GM18502 (cell line): ENCODE measurements at regions not wholly inside any gene's neighbourhood (a gene's known extent, or its start where the extent isn't known, plus 50 kb on each side); places are given as distances from the start of the nearest gene placed in this dataset.
A peak's percentile ranks its signal among the peaks of the same experiment; 100 is the strongest.

Experiments
- ATAC-seq: cut with Tn5 transposase; IDR thresholded peaks from one replicate; pipeline ENCODE4 v1.9.1; 2021; ENCODE audit warnings: mild to moderate bottlenecking; ENCODE audit not compliant: unreplicated experiment, poor library complexity

- ATAC-seq: no peak
Observed at GRCh38 chr4:175946472-175947116, 119.0 kb upstream of the WDR17 start.

GRCh38 chr4:175947117-175947722, 118.4 kb upstream of the WDR17 start:
- ATAC-seq: peak; percentile 65

GRCh38 chr4:175951794-175952193, 113.8 kb upstream of the WDR17 start:
- ATAC-seq: no peak

GRCh38 chr4:175953116-175953515, 112.5 kb upstream of the WDR17 start:
- ATAC-seq: no peak

DNA sequence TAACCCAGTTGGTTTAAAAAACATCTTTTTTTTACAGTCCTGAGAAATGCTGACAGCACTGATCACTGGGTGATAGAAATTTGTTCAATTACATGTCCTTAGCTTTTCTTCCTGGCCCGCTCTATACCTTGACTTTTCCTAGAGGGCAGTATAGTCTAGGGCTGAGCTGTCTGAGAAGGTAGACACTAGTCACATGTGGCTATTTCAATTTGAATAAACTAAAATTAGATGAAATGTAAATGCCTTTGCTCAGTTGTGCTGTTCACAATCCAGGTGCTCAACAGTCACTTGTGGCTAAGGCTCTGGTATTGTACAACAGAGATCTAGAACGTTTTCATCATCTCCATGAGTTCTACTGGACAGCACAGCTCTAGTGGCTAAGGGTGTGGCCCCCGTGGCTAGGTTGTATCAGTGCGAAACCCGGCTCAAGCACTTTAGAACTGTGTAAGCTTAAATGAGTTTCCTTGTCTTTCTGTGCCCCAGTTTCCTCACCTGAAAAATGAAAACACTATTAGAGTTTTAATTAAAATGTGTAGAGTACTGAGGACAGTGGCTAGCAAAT, 111.6 kb upstream of the WDR17 start:
- ATAC-seq: peak; percentile 93

GRCh38 chr4:175954685-175955084, 111.0 kb upstream of the WDR17 start:
- ATAC-seq: no peak

GRCh38 chr4:175961604-175962003, 104.0 kb upstream of the WDR17 start:
- peak; percentile 82 for ATAC-seq

DNA sequence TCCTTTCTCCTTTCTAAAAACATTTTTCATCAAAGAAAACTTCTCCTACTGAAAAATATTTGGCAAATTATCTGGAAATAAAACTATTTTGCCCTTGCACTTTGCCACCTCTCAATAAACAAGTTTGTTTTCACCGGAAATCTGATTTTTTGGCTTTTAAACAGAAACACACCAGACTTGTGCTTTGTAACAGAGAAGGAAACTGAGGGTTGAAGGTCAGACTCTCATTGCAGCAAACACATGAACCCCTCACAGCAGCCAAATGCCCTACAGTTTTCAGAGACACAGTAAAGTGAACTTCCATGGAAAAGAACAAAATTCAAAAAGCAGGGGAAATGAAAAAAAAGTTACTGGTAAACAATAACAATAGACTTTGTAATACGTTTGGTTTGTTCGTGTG, 95.6 kb upstream of the WDR17 start:
- no peak for ATAC-seq

DNA sequence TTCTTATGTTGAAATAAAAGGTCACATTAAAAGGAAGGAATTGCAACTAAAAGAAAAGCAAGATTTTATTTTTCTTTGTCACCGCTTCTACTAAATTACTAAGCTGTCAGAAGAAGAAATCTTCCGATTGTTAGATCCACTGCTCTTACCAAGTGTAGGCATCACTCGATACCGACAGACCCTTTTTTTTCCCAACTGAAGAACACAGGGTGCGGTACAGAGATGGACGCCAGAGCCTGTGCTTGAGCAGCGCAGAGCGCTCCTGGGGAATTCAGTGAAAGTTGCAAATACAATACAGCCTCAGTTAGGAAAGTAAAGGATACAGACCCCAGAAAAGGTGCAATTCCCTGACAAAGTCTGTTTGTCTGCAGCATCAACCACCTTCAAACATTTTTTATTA, 94.9 kb upstream of the WDR17 start:
- no peak for ATAC-seq

DNA sequence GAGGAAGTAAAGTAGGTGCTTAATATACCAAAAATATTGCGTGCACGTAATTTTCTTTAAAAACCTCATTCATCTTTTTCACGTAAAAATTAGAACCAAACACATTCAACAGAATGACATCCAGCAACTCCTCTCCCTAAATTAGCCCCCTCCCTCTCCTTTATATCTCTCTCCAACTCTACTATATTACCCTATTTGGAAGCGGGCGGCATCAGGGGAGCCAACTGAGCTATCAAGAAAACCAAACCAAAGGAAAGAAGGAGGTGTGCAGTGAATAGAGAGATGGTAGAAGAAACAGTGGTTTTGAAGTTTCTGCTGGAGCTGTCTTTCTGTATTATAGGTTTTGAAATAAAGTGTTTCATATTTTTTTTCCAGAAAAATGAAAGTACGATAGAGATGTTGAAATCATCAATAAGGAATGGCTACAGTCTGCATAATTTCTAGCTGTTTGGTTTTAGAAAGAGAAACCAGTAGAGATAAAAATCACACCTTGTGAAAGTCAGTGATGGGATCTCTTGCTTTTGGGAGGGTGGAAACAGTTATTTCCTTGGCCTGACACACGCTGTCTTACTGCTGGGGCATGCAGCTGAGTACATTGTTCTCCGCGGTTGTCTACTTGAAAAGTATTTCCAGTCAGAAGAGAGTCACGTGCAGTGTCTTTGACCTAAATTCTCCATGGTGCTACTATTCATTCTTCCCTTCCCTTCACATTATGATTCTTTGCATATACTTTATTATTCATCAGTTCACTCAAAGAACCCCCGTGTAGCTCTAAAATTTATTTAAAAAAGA, 94.1 kb upstream of the WDR17 start:
- ATAC-seq: no peak

GRCh38 chr4:175973027-175973923, 92.4 kb upstream of the WDR17 start:
- no peak for ATAC-seq

DNA sequence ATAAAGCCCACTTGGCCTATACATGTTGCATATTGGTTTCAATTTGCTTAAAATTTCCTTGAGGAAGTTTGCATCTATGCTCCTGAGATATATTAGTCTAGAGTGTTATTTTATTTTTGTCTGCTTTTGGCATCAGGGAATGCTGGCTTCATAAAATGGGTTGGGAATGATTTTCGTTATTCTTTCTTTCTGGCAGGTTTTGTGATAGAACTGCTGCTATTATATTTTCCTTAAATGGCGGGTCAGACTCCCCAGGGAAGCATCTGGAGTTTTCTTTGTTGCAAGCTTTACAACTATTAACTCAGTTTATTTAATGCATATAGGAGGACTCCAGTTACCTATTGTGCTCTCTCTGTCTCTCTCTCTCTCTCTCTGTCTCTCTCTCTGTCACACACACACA, 82.0 kb upstream of the WDR17 start:
- no peak for ATAC-seq

DNA sequence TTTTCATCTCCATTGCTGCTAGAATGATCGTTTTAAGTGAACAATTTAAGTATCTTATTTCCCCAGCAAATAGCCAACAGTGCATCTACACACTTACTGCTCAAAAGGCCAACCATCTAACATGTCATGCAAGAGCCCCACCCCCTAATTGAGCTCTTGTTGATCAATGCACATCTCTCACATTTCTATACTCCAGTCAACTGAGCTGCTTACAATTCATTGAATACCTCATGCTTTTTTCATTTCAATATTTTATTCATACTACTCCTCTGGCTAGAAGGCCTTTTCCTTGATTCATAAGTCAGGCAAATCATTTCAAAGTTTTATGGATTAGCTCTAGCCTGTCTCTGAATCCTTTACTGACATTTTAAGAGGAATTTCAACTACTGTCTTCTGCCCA, 79.0 kb upstream of the WDR17 start:
- no peak for ATAC-seq

- ATAC-seq: no peak
Observed at GRCh38 chr4:175988511-175988910, 77.1 kb upstream of the WDR17 start.

GRCh38 chr4:175996206-175996605, 69.4 kb upstream of the WDR17 start:
- no peak for ATAC-seq

DNA sequence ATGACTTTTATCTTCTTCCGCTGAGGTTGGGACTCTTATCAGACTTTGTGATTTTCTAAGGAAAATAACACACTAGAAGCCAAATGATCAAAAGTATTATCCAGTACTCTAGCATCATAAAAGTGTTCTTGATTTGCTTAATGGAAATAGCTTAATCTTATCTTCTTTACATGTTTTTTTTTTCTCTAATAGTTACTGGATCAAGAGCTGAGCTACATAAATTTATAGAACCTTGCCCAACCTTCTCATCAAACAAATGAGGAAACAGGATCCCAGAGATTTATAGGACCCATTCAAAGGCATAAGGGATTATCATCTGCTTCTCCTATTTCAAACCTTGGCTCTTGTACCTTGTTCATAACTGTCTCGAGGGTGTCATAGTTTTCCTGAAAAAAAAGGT, 68.3 kb upstream of the WDR17 start:
- no peak for ATAC-seq

GRCh38 chr4:175998782-175999181, 66.9 kb upstream of the WDR17 start:
- ATAC-seq: no peak

DNA sequence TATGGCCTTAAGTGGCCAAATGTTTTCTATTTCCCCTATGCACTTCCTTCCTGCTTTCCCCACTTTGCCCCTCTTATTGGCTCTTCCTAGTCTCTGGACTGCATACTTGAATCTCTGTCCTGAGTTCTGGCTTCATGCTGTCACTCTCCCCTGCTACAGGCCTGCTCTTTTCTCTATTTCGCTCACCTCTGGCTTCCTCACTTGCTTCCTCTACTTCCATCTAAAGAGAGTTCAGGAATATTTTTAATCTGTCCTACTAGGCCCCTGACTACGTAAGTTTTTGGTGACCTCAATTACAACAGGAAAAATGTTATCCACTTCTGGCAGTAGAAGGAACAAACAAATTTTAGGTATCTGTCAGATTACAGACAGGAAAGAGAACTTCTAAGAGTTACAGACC, 65.7 kb upstream of the WDR17 start:
- ATAC-seq: no peak

DNA sequence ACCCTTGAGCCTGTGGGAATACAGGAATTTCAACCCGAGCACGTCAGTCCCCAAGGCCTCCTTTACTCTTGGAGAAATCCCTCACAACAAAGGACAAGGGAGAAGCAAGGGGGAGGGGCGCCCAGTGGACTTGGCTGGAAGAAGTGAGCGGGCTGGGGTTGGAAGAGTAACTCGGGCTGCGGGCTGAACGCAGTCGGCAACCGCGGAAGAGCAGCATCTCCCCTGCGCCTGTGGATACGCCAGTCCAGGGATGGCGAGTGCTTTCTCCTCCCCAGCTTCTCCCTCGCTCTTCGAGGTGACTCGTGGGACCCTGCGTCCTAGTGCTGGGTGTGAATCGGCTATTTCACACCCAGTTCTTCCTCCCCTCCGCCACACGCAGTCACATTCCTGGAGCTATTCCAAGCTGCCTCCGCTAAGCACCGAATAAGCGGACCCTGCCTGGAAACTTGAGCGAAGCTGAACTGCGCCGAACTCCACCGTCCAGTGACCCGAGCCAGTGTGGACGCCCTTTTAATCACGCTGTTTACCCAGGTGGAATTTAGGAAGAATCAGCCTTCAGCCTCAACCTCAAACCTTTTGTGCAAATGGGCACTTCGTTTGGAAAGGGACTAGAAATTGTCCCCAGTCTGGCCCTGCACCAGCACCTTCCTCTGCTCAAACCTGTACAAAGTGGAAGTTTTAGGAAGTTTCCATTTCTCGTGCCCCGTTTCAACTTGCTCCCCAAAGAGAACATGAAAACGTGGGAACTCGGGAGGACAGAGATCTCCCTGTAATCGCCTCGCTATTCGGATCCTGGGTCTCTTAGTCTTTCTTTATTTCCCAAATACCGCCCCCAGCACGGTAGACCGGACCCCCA, 64.3 kb upstream of the WDR17 start:
- no peak for ATAC-seq
